ENCODE measurements at regions not wholly inside any gene's neighbourhood (a gene's known extent, or its start where the extent isn't known, plus 50 kb on each side); places are given as distances from the start of the nearest gene placed in this dataset.
"Not testable (repeated sequence)": the region's sequence is repeated elsewhere in the genome, so short reads cannot be mapped to it uniquely, and the experiment has no call there.

DNA sequence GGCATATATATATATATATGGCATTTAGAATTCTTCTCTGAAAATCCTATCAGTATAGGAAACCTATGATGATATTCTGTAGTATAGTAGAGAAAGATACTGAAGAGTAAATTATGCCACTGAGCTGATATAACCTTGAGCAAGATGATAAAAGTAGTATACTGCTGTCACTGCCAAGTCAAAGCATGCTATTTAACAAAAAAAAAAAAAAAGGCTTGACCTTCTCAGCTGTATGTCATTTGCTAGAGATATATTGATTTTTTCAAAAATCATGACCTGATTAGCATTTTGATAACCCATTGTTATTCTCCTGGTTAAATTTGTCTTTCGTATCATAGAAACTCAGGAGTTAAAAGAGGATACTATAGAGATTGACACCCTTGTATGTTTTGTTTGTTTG is 299.4 kb downstream of the ADAMTS20 start:
- no peak for DNase-seq (ENCODE audit: low read depth in 2 of 2)

- DNase-seq (ENCODE audit: low read depth in 2 of 2), result no peak
Measured at GRCh38 chr12:43245947-43246346, 306.1 kb downstream of the ADAMTS20 start.

DNA sequence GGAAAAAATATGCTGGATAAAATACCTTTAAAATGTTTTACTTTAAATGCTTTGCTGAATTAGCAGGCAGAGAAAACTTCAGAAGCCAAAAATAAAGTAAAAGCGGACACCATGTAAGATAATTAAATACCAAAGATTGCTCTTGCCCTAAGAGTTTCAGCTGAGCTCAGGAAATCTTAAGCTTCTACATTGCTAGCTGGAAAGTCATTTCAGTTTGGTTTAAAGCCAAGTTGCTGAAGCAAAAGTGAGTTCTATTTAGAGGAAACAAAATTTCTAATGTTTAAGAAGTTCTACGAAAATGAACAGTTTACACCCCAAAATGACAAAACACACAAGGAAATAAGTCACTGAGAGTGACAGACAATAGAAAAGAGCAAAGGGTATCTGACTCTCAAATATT is 310.0 kb downstream of the ADAMTS20 start:
- DNase-seq (ENCODE audit: low read depth in 2 of 2), result peak in 1 of 2 experiments; percentile 1

GRCh38 chr12:43238281-43238680 is 313.7 kb downstream of the ADAMTS20 start:
- no peak for DNase-seq (ENCODE audit: low read depth in 2 of 2)

DNA sequence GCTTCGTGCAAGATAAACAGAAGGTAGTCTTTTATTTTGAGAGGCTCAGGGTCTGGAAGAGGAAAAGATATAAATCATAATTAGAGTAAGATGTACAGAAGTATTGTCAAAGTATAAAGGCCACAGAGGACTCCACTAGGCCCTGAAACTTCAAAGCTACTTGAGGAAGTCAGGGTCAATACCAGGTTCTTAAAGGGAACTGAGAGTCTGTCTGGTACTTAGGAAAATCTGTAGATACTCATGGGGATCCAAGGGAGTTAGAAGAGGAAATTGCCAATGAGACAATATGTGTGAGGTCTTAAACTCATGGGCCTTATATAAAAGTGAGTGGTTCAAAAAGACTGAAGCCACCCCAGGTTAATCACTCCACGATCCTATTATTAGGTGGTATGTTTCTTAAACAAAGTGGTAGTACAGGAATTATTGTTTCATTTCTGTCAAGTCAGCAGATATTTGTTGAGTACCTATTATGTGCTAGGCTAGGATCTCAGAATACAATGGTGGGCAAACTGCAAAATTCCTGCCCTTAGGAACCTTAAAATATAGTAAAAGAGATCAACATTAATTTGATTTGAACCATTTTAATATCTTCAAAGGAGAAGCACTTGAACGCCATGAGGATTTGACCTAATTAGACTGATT is 314.6 kb downstream of the ADAMTS20 start:
- no peak for DNase-seq (ENCODE audit: low read depth in 2 of 2)

GRCh38 chr12:43235721-43236120 is 316.3 kb downstream of the ADAMTS20 start:
- no peak for DNase-seq (ENCODE audit: low read depth in 2 of 2)

DNA sequence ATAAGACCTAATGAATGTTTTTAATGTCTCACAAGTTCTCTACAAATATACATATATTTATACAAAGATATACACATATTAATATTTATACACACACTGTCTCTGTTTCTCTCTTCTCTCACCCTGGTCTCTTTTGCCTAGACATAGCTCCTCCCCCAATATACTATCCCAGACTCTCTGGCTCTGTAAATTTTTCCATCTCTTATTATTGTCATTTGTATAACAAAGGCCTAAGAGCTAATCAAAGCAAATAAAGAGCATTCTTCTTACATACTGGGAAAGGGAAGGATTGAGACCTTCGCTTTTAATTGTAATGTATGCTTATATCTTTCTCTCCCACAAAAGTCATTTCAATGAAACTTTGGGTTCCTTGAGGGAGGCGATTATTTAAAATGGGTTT is 318.1 kb downstream of the ADAMTS20 start:
- no peak for DNase-seq (ENCODE audit: low read depth in 2 of 2)

- no peak for DNase-seq (ENCODE audit: low read depth in 2 of 2)
Measured at GRCh38 chr12:43226151-43226550, 325.9 kb downstream of the ADAMTS20 start.

- DNase-seq (ENCODE audit: low read depth in 2 of 2), result not testable (repeated sequence)
Measured at GRCh38 chr12:43224190-43224805, 327.7 kb downstream of the ADAMTS20 start.

DNA sequence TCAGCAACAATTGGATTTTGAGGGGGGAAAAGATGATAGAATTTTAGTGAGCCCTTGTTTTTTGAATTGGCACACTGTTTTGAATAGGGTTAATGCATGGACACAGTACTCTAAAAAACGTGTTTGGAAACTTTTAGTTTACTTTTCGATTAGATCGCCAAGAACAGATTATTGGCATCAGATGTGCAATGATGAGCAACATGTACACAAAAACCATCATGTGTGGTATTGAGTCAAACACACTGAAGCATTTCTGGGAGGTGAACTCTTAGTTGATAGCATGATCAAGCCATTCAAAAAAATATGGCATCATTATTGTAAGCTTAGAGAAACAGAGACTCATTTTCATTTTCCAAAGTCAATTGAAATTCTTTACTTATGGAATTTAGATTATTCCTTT is 329.2 kb downstream of the ADAMTS20 start:
- DNase-seq (ENCODE audit: low read depth in 2 of 2), result no peak

DNA sequence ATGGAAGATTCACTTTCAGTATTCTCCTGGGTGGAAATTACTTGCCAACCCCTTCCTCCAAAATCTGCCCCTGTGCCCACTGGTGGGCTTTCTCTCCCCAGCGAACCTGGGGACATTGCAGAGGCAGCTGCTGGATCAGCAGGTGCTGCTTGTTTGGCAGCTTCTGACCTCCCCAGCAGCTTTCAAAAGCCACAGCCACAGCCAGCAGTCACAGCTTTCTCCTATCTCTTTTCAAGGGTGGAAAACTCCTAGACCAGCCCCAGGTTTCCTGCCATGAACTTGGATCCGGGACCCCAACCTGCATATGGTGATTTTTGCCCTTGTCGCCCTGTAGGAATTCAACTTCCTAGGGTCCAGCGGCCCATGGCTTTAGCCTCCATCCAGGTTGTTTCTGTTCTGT is 330.8 kb downstream of the ADAMTS20 start:
- DNase-seq (ENCODE audit: low read depth in 2 of 2), result no peak

GRCh38 chr12:43216490-43216889 is 335.5 kb downstream of the ADAMTS20 start:
- DNase-seq (ENCODE audit: low read depth in 2 of 2), result no peak

- DNase-seq (ENCODE audit: low read depth in 2 of 2), result no peak
Measured at GRCh38 chr12:43214166-43214565, 337.8 kb downstream of the ADAMTS20 start.

GRCh38 chr12:43213608-43214007 is 338.4 kb downstream of the ADAMTS20 start:
- DNase-seq (ENCODE audit: low read depth in 2 of 2), result no peak

DNA sequence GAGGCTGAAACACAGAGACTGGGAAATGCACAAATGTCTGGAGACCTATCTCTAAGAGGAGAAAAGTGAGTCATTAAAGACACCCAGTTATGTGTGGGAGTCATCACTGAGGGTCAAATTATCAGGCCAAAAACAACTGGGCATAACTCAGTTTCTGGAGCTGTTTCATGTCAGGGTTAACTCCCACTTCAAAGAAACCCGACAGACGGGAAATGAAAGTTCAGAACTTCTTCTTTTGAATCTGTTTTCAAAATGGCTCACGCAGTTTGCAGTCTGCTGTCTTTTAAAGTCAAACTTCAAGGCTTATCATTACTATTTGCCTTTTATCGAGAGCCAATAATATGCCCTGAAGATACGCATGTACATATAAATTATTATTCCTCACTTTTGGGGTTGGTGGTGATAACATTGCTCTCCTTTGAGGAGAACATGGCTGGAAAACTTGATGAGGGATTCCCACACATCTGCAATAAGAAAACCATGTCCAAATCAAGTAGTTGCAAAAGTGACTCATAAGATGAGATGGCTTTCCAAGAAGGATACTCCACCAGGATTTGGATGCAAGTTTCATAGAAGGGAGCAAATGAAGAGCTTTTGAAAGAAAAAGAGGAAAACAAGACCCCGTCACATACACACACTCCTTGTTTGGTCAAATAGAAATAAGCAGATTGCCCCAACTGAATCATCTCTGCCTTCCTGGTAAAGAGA is 341.4 kb downstream of the ADAMTS20 start:
- DNase-seq (ENCODE audit: low read depth in 2 of 2), result no peak

- no peak for DNase-seq (ENCODE audit: low read depth in 2 of 2)
Measured at GRCh38 chr12:43208627-43209026, 343.4 kb downstream of the ADAMTS20 start.

DNA sequence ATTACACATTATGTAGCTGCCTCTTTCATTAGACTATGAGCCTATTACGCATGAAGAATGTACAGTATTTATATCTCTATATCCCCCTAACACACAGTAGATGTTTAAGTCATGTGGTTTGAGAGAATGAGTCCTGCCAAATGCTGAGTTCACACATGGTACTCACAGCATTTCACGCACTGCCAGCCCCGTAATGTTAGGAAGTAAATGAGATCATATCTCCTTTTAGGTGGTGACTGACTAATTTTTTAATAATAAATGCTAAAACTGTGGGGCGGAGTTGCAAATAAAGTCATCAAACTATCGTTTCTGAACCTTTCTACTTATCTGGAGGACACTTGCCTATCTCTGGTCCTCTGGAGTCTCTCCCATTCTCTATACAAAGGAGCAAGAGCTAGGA is 343.8 kb downstream of the ADAMTS20 start:
- no peak for DNase-seq (ENCODE audit: low read depth in 2 of 2)

GRCh38 chr12:43206396-43206795 is 345.6 kb downstream of the ADAMTS20 start:
- no peak for DNase-seq (ENCODE audit: low read depth in 2 of 2)

DNA sequence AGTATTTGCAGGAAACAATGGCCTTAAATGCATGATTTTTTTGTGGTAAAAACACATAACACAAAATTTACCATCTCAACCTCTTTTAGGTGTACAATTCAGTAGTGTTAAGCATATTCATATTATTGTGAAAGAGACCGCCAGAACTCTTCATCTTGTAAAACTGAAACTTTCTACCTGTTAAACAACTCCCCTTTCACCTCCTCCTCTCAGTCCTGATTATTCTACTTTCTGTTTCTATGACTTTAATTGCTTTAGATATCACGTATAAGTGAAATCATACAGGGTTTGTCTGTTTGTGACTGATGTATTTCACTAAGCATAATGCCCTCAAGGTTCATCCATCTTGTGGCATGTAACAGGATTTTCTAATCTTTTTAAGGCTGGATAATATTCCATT is 353.4 kb downstream of the ADAMTS20 start:
- DNase-seq (ENCODE audit: low read depth in 2 of 2), result no peak

DNA sequence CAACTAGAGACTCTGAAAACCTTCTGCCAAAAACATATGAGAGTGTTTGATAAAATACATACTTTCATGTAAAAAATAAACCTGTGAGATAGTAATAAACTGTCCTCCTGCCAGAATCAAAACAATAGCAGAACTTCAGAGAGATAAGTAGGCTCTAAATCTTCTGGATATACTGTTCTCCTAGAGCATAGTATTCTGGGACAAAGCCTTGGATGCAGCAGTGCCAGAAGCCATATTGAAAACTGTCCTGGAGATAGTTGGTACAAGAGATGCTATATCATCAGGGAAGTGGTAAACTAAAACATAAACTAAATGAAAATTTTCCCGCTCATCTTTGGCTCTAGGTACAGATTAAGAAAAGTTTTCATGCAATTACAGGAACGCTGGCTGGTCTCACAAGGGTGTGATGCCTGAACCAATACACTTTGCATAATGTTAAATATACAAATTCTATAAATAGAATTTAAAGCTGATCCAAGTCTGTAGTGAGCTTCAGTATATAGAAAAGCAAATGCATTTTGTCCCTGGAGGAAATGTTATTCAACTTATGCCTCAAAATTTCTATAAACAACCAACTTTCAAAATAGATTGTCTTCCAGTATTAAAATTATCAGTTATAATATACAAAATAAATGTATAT is 355.6 kb downstream of the ADAMTS20 start:
- no peak for DNase-seq (ENCODE audit: low read depth in 2 of 2)

DNA sequence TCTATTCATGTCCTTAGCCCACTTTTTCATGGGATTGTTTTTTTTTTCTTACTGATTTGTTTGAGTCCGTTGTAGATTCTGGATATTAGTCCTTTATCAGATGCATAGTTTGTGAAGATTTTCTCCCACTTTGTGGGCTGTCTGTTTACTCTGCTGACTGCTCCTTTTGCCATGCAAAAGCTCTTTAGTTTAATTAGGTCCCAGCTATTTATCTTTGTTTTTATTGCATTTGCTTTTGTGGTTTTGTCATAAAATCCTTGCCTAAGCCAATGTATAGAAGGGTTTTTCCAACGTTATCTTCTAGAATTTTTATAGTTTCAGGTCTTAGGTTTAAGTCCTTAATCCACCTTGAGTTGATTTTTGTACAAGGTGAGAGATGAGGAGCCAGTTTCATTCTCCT is 358.9 kb downstream of the ADAMTS20 start:
- not testable (repeated sequence) for DNase-seq (ENCODE audit: low read depth in 2 of 2)

- DNase-seq (ENCODE audit: low read depth in 2 of 2), result not testable (repeated sequence)
Measured at GRCh38 chr12:43192442-43192841, 359.6 kb downstream of the ADAMTS20 start.

DNA sequence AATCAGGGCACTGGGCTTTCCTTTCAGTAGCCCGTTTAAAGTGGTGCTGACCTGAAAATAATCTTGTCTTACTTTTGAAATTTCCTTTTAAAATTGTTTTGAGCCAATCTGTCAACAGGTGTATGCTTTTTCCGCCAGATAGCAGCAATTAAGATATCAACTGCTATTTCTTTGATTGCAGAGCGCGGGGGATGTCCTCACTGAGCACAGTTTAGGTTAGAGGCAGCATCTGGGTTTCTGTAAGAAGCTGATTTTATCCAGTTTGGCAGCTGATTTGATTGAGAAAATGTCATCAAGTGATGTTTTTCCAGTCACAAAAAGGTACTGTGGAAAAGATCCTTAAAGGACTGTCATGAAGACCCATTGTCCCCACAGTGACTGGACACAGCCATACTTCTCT is 371.8 kb downstream of the ADAMTS20 start:
- DNase-seq (ENCODE audit: low read depth in 2 of 2), result no peak
